Neural progenitor cell (in vitro differentiated cells): ENCODE measurements at regions not wholly inside any gene's neighbourhood (a gene's known extent, or its start where the extent isn't known, plus 50 kb on each side); places are given as distances from the start of the nearest gene placed in this dataset.
"Not testable (repeated sequence)": the region's sequence is repeated elsewhere in the genome, so short reads cannot be mapped to it uniquely, and the experiment has no call there.

ENCODE experiments used
- DNase-seq: peaks from one replicate; pipeline ENCODE4 v3.0.0-alpha.2; 2016; ENCODE audit warnings: low spot score
- H2AFZ ChIP-seq: fragments of 200-600 bp; sonication (generic); replicated peaks from 2 replicates; pipeline ENCODE4 v1.6.1; 2016; ENCODE audit warnings: antibody characterized with exemption
- H3F3A ChIP-seq: fragments of 200-600 bp; sonication (generic); 2 replicates; pipeline ENCODE4 v1.6.1; 2016; ENCODE audit warnings: antibody characterized with exemption, low read depth
- H3K27ac ChIP-seq: fragments of 200-600 bp; sonication (generic); 2 replicates; pipeline ENCODE4 v1.5.1; 2016; ENCODE audit warnings: mild to moderate bottlenecking
- H3K27me3 ChIP-seq: fragments of 200-600 bp; sonication (generic); 2 replicates; pipeline ENCODE4 v1.6.1; 2016; ENCODE audit warnings: mild to moderate bottlenecking, moderate library complexity
- H3K36me3 ChIP-seq: fragments of 200-600 bp; sonication (generic); 2 replicates; pipeline ENCODE4 v1.5.1; 2016
- H3K4me1 ChIP-seq: fragments of 200-600 bp; sonication (generic); 2 replicates; pipeline ENCODE4 v1.6.1; 2016; ENCODE audit warnings: mixed run types
- H3K4me2 ChIP-seq: fragments of 200-600 bp; sonication (generic); 2 replicates; pipeline ENCODE4 v1.6.1; 2016
- H3K4me3 ChIP-seq: fragments of 200-600 bp; sonication (generic); 2 replicates; pipeline ENCODE4 v1.5.1; 2016
- H3K79me2 ChIP-seq: fragments of 200-600 bp; sonication (generic); 2 replicates; pipeline ENCODE4 v1.6.1; 2016; ENCODE audit warnings: low read depth
- H3K9ac ChIP-seq: fragments of 200-600 bp; sonication (generic); 2 replicates; pipeline ENCODE4 v1.6.1; 2016
- H3K9me3 ChIP-seq: fragments of 200-600 bp; sonication (generic); 2 replicates; pipeline ENCODE4 v1.5.1; 2016; ENCODE audit warnings: low read depth
- H4K20me1 ChIP-seq: fragments of 200-600 bp; sonication (generic); 2 replicates; pipeline ENCODE4 v1.6.1; 2016; ENCODE audit warnings: low read depth
- H3K27ac Mint-ChIP-seq: 3 replicates; pipeline ENCODE4 v1.8.0; 2021; ENCODE audit warnings: mixed read lengths
- H3K27me3 Mint-ChIP-seq: 2 replicates; pipeline ENCODE4 v1.8.0; 2022; ENCODE audit warnings: low read depth, mild to moderate bottlenecking, inconsistent platforms, moderate library complexity, mixed read lengths; ENCODE audit not compliant: insufficient read depth
- H3K36me3 Mint-ChIP-seq: 3 replicates; pipeline ENCODE4 v1.8.0; 2021; ENCODE audit warnings: mixed read lengths
- H3K4me1 Mint-ChIP-seq: 3 replicates; pipeline ENCODE4 v1.8.0; 2021; ENCODE audit warnings: mixed read lengths
- H3K4me3 Mint-ChIP-seq: 3 replicates; pipeline ENCODE4 v1.8.0; 2021; ENCODE audit warnings: mild to moderate bottlenecking, moderate library complexity, mixed read lengths
- H3K9me3 Mint-ChIP-seq: 3 replicates; pipeline ENCODE4 v1.8.0; 2020; ENCODE audit warnings: mixed read lengths
- CTCF ChIP-seq: fragments of 200-600 bp; sonication (generic); IDR thresholded peaks from 2 replicates; pipeline ENCODE4 v1.5.1; 2017; ENCODE audit warnings: antibody characterized with exemption, mild to moderate bottlenecking
- EZH2 ChIP-seq: fragments of 200-600 bp; sonication (generic); IDR thresholded peaks from 2 replicates; pipeline ENCODE4 v1.6.1; 2017; ENCODE audit warnings: antibody characterized with exemption, mild to moderate bottlenecking, moderate library complexity
- EZH2phosphoT487 ChIP-seq: fragments of 200-600 bp; sonication (generic); IDR thresholded peaks from 2 replicates; pipeline ENCODE4 v1.6.1; 2017; ENCODE audit warnings: antibody characterized with exemption

GRCh38 chr2:238776003-238776760 is 71.7 kb upstream of the TWIST2 start:
- Histone ChIP-seq H3K27ac (no peak overlapping the region), H3K4me3 (no peak overlapping the region), H3K79me2 (no peaks in the 10 kb centered on the region), H4K20me1 (no peaks in the 10 kb centered on the region), H3K4me2 (no peak overlapping the region), H3K27me3 (peaks cover 14% of the 10 kb centered on the region), H3K9me3 (no peaks in the 10 kb centered on the region), H3K9ac (no peak overlapping the region), H3K4me1 (no peaks in the 10 kb centered on the region), H3F3A (no peaks in the 10 kb centered on the region), H2AFZ (no peak overlapping the region), H3K36me3 (no peaks in the 10 kb centered on the region)
- Mint-ChIP-seq H3K4me3 (no peak overlapping the region), H3K36me3 (no peaks in the 10 kb centered on the region), H3K4me1 (peaks cover 3% of the 10 kb centered on the region), H3K9me3 (peaks cover 10% of the 10 kb centered on the region), H3K27ac (no peak overlapping the region), H3K27me3 (peaks cover 7% of the 10 kb centered on the region)
- TF ChIP-seq EZH2 = no peak
- DNase-seq = no peak

- peaks cover 13% of the 10 kb centered on the region for H3K9me3 Mint-ChIP-seq
- not testable (repeated sequence) for H3K4me1 Mint-ChIP-seq, H3K27ac Mint-ChIP-seq, DNase-seq, H3K27me3 ChIP-seq, H3K27ac ChIP-seq, H2AFZ ChIP-seq, H3K36me3 Mint-ChIP-seq, H3K36me3 ChIP-seq, H3K4me3 ChIP-seq, H4K20me1 ChIP-seq, H3K4me1 ChIP-seq, H3F3A ChIP-seq, H3K4me3 Mint-ChIP-seq, H3K9ac ChIP-seq, H3K79me2 ChIP-seq, H3K27me3 Mint-ChIP-seq, H3K4me2 ChIP-seq, H3K9me3 ChIP-seq
Observed at GRCh38 chr2:238776761-238777046, 71.2 kb upstream of the TWIST2 start.

GRCh38 chr2:238777369-238778067 is 70.4 kb upstream of the TWIST2 start:
- no peaks in the 10 kb centered on the region for H3K79me2 ChIP-seq
- H3K36me3 ChIP-seq = no peaks in the 10 kb centered on the region
- H3F3A ChIP-seq = no peaks in the 10 kb centered on the region
- H2AFZ ChIP-seq = no peak overlapping the region
- Mint-ChIP-seq H3K4me3 (no peak overlapping the region), H3K27me3 (peaks cover 7% of the 10 kb centered on the region), H3K4me1 (no peaks in the 10 kb centered on the region), H3K9me3 (peaks cover 16% of the 10 kb centered on the region), H3K27ac (no peak overlapping the region), H3K36me3 (no peaks in the 10 kb centered on the region)
- no peak overlapping the region for H3K4me3 ChIP-seq
- no peak for DNase-seq
- no peak overlapping the region for H3K9ac ChIP-seq
- no peaks in the 10 kb centered on the region for H4K20me1 ChIP-seq
- no peak overlapping the region for H3K27ac ChIP-seq
- no peaks in the 10 kb centered on the region for H3K4me1 ChIP-seq
- peaks cover 3% of the 10 kb centered on the region for H3K27me3 ChIP-seq
- TF ChIP-seq CTCF (no peak), EZH2 (no peak)
- no peaks in the 10 kb centered on the region for H3K9me3 ChIP-seq
- no peak overlapping the region for H3K4me2 ChIP-seq

- H3K27me3 Mint-ChIP-seq = peaks cover 7% of the 10 kb centered on the region
- H3K27ac ChIP-seq = no peak overlapping the region
- H2AFZ ChIP-seq = peak overlapping the region; percentile 17
- H4K20me1 ChIP-seq = no peaks in the 10 kb centered on the region
- H3K4me1 Mint-ChIP-seq = peaks cover 12% of the 10 kb centered on the region
- no peaks in the 10 kb centered on the region for H3F3A ChIP-seq
- H3K9me3 ChIP-seq = no peaks in the 10 kb centered on the region
- H3K4me3 Mint-ChIP-seq = no peak overlapping the region
- H3K27me3 ChIP-seq = no peaks in the 10 kb centered on the region
- H3K9me3 Mint-ChIP-seq = peaks cover 11% of the 10 kb centered on the region
- no peaks in the 10 kb centered on the region for H3K36me3 Mint-ChIP-seq
- H3K4me2 ChIP-seq = no peak overlapping the region
- DNase-seq = peak; percentile 82
- no peak overlapping the region for H3K4me3 ChIP-seq
- TF ChIP-seq CTCF (peak; percentile 95), EZH2 (no peak), EZH2phosphoT487 (no peak)
- peak overlapping the region; percentile 46 for H3K27ac Mint-ChIP-seq
- no peaks in the 10 kb centered on the region for H3K36me3 ChIP-seq
- no peaks in the 10 kb centered on the region for H3K4me1 ChIP-seq
- no peak overlapping the region for H3K9ac ChIP-seq
- no peaks in the 10 kb centered on the region for H3K79me2 ChIP-seq
Observed at GRCh38 chr2:238784671-238785527, 63.0 kb upstream of the TWIST2 start.
